ENCODE measurements at regions not wholly inside any gene's neighbourhood (a gene's known extent, or its start where the extent isn't known, plus 50 kb on each side); places are given as distances from the start of the nearest gene placed in this dataset.

DNA sequence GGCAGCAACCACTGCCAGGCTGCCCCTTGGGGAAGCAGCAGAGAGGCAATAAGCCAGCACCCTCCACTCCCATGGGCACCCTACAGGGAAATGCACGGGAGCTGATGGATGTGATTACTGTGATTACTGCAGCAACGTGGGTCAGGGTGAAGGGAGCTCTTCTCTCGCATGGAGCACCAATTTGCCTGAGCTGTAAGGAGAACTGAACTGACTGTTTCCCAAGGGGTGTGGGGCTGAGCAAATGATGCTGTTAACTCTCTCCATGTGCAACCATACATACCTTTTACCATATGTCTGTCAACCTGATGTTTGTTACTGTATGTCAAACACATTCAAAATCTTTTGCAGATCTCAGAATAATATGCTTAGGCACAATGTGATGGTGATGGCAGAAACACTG lies 680.6 kb downstream of the SQOR start:
- H3K4me3 ChIP-seq (ENCODE audit: low read depth, low read length) = no peak overlapping the region
- TF ChIP-seq, protein P1, sequence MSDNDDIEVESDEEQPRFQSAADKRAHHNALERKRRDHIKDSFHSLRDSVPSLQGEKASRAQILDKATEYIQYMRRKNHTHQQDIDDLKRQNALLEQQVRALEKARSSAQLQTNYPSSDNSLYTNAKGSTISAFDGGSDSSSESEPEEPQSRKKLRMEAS (IDR thresholded peaks at IDR 0.05; ENCODE audit: low read depth, low read length) = no peak
- TF ChIP-seq, protein P2, sequence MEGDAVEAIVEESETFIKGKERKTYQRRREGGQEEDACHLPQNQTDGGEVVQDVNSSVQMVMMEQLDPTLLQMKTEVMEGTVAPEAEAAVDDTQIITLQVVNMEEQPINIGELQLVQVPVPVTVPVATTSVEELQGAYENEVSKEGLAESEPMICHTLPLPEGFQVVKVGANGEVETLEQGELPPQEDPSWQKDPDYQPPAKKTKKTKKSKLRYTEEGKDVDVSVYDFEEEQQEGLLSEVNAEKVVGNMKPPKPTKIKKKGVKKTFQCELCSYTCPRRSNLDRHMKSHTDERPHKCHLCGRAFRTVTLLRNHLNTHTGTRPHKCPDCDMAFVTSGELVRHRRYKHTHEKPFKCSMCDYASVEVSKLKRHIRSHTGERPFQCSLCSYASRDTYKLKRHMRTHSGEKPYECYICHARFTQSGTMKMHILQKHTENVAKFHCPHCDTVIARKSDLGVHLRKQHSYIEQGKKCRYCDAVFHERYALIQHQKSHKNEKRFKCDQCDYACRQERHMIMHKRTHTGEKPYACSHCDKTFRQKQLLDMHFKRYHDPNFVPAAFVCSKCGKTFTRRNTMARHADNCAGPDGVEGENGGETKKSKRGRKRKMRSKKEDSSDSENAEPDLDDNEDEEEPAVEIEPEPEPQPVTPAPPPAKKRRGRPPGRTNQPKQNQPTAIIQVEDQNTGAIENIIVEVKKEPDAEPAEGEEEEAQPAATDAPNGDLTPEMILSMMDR (IDR thresholded peaks at IDR 0.05; ENCODE audit: low read depth, low read length) = no peak
- no peak for TF ChIP-seq POLR2A (IDR thresholded peaks at IDR 0.05; ENCODE audit: extremely low read depth, insufficient read length)
- TF ChIP-seq MYC (IDR thresholded peaks at IDR 0.05; ENCODE audit: low read depth, low read length) = no peak
- no peak for DNase-seq (ENCODE audit: low read depth)

DNA sequence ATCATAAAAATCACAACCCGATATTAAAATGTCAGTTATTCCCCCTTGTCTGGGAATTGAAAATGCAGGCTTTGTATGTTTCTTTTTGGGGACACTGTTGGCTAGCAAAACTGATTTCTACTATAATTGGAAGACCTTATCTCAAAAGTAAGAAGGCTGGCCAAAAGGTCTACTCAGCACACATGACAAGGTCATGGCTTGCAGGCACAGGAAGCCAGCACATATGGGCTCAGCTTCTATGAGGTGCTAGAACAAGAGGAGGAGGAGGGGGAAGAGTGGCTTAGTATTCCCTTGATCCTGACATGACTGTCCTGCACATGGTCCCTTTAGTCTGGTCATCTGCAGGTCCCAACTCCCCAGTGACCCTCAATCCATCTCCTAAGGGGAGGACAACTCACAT lies 681.2 kb downstream of the SQOR start:
- no peak for DNase-seq (ENCODE audit: low read depth)
- no peak overlapping the region for H3K4me3 ChIP-seq (ENCODE audit: low read depth, low read length)
- TF ChIP-seq, protein P2 (IDR thresholded peaks at IDR 0.05; ENCODE audit: low read depth, low read length) = no peak
- TF ChIP-seq POLR2A (IDR thresholded peaks at IDR 0.05; ENCODE audit: extremely low read depth, insufficient read length) (no peak), MYC (IDR thresholded peaks at IDR 0.05; ENCODE audit: low read depth, low read length) (no peak)
- TF ChIP-seq, protein P1 (IDR thresholded peaks at IDR 0.05; ENCODE audit: low read depth, low read length) = no peak

DNA sequence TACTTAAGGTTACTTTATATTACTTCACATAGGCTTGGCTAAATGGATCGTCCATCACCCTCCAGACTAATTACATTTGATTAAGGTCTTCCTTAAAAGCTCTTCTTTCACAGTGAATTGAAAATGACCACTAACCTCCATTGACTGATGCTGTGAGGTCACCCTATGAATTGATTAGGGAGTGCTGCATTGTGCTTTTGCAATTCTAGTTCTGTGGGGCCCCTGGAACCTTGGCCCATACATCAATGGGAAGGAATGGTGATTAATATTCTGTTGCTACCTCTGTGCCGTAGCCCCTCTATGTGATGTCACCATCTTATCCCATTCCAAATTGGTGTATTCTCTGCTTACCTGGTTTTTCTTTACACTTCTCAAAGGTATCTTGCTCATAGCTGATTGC lies 682.2 kb downstream of the SQOR start:
- no peak overlapping the region for H3K4me3 ChIP-seq (ENCODE audit: low read depth, low read length)
- no peak for TF ChIP-seq MYC (IDR thresholded peaks at IDR 0.05; ENCODE audit: low read depth, low read length)
- TF ChIP-seq, protein P1 (IDR thresholded peaks at IDR 0.05; ENCODE audit: low read depth, low read length) = no peak
- TF ChIP-seq POLR2A (IDR thresholded peaks at IDR 0.05; ENCODE audit: extremely low read depth, insufficient read length) = no peak
- TF ChIP-seq, protein P2 (IDR thresholded peaks at IDR 0.05; ENCODE audit: low read depth, low read length) = no peak
- no peak for DNase-seq (ENCODE audit: low read depth)

DNA sequence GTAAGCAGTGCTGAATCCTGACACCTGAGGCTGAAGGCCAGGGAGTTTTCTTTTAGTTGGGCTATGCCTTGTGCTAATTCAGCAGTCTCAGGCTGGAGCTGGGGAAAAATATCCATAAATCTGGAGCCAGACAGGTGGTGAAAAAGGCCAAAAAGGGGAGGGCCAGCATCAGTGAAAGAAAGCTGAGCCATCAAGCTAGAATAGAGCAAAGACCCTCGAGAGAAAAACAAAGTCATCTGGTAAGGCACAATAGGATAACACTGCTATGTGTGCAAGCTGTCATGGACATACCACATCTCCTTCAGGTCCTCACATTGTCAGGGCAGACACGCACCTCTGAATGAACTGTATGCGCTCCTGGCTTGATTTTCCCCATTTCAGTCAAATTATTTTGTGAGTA lies 687.9 kb downstream of the SQOR start:
- no peak overlapping the region for H3K4me3 ChIP-seq (ENCODE audit: low read depth, low read length)
- DNase-seq (ENCODE audit: low read depth) = no peak
- TF ChIP-seq MYC (IDR thresholded peaks at IDR 0.05; ENCODE audit: low read depth, low read length) = no peak
- TF ChIP-seq, protein P1 (IDR thresholded peaks at IDR 0.05; ENCODE audit: low read depth, low read length) = no peak
- TF ChIP-seq POLR2A (IDR thresholded peaks at IDR 0.05; ENCODE audit: extremely low read depth, insufficient read length) = no peak
- TF ChIP-seq, protein P2 (IDR thresholded peaks at IDR 0.05; ENCODE audit: low read depth, low read length) = no peak

DNA sequence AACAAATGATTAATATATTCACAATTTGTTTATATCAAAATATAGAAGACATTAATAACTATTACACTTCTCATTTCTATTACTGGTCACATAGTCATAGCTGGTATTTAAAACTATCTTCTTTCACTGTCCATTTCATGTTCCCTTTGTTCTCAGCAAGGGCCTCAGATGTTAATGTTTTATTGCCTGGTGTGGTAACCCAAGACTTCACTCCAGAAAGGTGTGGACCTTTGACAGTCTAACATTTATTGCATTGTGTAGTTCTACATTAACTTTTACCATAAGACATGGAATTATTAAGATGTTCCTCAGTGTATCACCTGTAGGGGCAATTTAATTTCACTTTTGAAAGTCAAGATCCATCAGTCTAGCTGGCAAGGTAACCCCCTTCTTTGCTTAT lies 691.3 kb downstream of the SQOR start:
- H3K4me3 ChIP-seq (ENCODE audit: low read depth, low read length) = no peak overlapping the region
- DNase-seq (ENCODE audit: low read depth) = no peak
- TF ChIP-seq, protein P2 (IDR thresholded peaks at IDR 0.05; ENCODE audit: low read depth, low read length) = no peak
- TF ChIP-seq, protein P1 (IDR thresholded peaks at IDR 0.05; ENCODE audit: low read depth, low read length) = no peak
- no peak for TF ChIP-seq POLR2A (IDR thresholded peaks at IDR 0.05; ENCODE audit: extremely low read depth, insufficient read length)

DNA sequence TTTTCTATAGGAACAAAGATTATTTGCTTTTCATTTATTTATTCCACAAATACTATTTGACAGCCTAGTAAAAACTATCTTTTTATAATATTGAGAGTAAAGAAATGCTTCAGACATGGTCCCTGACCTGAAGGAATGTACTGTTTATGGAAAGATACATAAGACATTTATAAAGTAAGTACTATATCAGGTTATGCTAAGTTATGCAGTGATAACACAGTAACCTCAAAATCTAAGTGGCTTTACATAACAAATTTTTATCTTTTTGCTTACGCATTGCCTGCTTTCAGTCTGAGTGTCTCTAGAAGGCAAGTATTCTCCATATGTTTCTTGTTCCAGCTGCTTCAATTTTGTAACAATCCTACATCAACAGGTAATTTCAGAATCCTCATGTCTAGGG lies 694.0 kb downstream of the SQOR start:
- DNase-seq (ENCODE audit: low read depth) = no peak
- no peak overlapping the region for H3K4me3 ChIP-seq (ENCODE audit: low read depth, low read length)
- TF ChIP-seq, protein P1 (IDR thresholded peaks at IDR 0.05; ENCODE audit: low read depth, low read length) = no peak
- TF ChIP-seq MYC (IDR thresholded peaks at IDR 0.05; ENCODE audit: low read depth, low read length) (no peak), POLR2A (IDR thresholded peaks at IDR 0.05; ENCODE audit: extremely low read depth, insufficient read length) (no peak)
- TF ChIP-seq, protein P2 (IDR thresholded peaks at IDR 0.05; ENCODE audit: low read depth, low read length) = no peak
